Peyer's patch (tissue), 4 donors: ENCODE measurements at regions not wholly inside any gene's neighbourhood (a gene's known extent, or its start where the extent isn't known, plus 50 kb on each side); places are given as distances from the start of the nearest gene placed in this dataset.

Source experiments
- CTCF ChIP-seq, 6 experiments: fragments of 450-650 bp in 4 of 6; fragments of 200-600 bp in 2 of 6; sonication (generic) in 1 of 6; IDR thresholded peaks; one replicate each; pipeline ENCODE4 v1.5.1; 2017 to 2019; ENCODE audit warnings: antibody characterized with exemption in 6 of 6, mild to moderate bottlenecking in 3 of 6, moderate library complexity in 1 of 6
- POLR2A ChIP-seq, 2 donors: fragments of 450-650 bp; IDR thresholded peaks; one replicate each; pipeline ENCODE4 v1.5.1; 2017; ENCODE audit warnings: antibody characterized with exemption in 2 of 2, mild to moderate bottlenecking in 2 of 2, moderate library complexity in 2 of 2

GRCh38 chr2:43136011-43136799 lies 90.2 kb downstream of the ZFP36L2 start:
- TF ChIP-seq CTCF (IDR thresholded peaks at IDR 0.05) (no peak), POLR2A (IDR thresholded peaks at IDR 0.05) (no peak)
